OCI-LY7 (cell line): ENCODE measurements at regions not wholly inside any gene's neighbourhood (a gene's known extent, or its start where the extent isn't known, plus 50 kb on each side); places are given as distances from the start of the nearest gene placed in this dataset.

ENCODE experiments used
- EZH2phosphoT487 ChIP-seq: fragments of 200-600 bp; sonication (generic); IDR thresholded peaks from 2 replicates; pipeline ENCODE4 v1.6.1; 2018; ENCODE audit warnings: low read depth, borderline replicate concordance, mild to moderate bottlenecking, mixed run types, antibody characterized with exemption, low read length, moderate library complexity, mixed read lengths
- TF ChIP-seq, protein P1 (sequence below): fragments of 200-600 bp; sonication (generic); conservative IDR thresholded peaks from 2 replicates; pipeline ENCODE4 v1.5.1; 2014; ENCODE audit warnings: mild to moderate bottlenecking, antibody characterized with exemption, low read length, moderate library complexity, mixed read lengths

DNA sequence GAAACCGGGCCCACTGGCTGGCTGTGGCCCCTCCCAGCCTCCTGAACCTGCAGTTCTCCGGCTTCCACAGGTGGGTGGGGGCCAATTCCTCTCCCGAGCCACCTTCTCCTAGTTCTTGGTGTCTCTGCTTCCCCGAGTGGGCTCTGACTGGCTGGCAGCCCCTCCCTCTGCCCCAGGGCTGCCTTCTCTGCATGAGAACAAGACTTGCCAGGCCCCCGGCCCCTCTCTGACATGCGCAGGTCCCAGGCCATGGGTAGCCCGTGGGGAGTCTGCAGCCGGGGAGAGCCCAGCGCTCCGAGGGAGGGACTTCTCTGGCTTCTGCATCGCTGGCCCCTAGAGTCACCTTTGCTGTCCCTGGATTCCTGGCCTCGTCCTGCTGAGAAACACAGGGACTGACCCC lies 421.7 kb downstream of the IRX2 start:
- TF ChIP-seq, protein P1, sequence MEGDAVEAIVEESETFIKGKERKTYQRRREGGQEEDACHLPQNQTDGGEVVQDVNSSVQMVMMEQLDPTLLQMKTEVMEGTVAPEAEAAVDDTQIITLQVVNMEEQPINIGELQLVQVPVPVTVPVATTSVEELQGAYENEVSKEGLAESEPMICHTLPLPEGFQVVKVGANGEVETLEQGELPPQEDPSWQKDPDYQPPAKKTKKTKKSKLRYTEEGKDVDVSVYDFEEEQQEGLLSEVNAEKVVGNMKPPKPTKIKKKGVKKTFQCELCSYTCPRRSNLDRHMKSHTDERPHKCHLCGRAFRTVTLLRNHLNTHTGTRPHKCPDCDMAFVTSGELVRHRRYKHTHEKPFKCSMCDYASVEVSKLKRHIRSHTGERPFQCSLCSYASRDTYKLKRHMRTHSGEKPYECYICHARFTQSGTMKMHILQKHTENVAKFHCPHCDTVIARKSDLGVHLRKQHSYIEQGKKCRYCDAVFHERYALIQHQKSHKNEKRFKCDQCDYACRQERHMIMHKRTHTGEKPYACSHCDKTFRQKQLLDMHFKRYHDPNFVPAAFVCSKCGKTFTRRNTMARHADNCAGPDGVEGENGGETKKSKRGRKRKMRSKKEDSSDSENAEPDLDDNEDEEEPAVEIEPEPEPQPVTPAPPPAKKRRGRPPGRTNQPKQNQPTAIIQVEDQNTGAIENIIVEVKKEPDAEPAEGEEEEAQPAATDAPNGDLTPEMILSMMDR, result no peak
- no peak for TF ChIP-seq EZH2phosphoT487
